GM23338 (cell line): ENCODE measurements at regions not wholly inside any gene's neighbourhood (a gene's known extent, or its start where the extent isn't known, plus 50 kb on each side); places are given as distances from the start of the nearest gene placed in this dataset.
A peak's percentile ranks its signal among the peaks of the same experiment; 100 is the strongest.

ENCODE experiments used
- ATAC-seq: fragments of 200-7000 bp; cut with Tn5 transposase; 3 replicates; pipeline ENCODE4 v1.9.1; 2020
- DNase-seq: peaks from one replicate; pipeline ENCODE4 v3.0.0-alpha.2; 2015; ENCODE audit warnings: low spot score
- H2AFZ ChIP-seq: fragments of 200-600 bp; sonication (generic); 2 replicates; pipeline ENCODE4 v1.8.0; 2016; ENCODE audit warnings: antibody characterized with exemption, mild to moderate bottlenecking, moderate library complexity
- H3F3A ChIP-seq: fragments of 200-600 bp; sonication (generic); replicated peaks from 2 replicates; pipeline ENCODE4 v1.8.0; 2017; ENCODE audit warnings: antibody characterized with exemption, mixed run types, low read depth
- H3K27ac ChIP-seq: fragments of 200-600 bp; sonication (generic); 2 replicates; pipeline ENCODE4 v1.6.1; 2016; ENCODE audit warnings: low read depth
- H3K27me3 ChIP-seq: fragments of 200-600 bp; sonication (generic); 2 replicates; pipeline ENCODE4 v1.8.0; 2016; ENCODE audit warnings: mild to moderate bottlenecking, mixed run types, moderate library complexity; ENCODE audit not compliant: insufficient read depth
- H3K36me3 ChIP-seq: fragments of 200-600 bp; sonication (generic); 2 replicates; pipeline ENCODE4 v1.8.0; 2016; ENCODE audit warnings: mild to moderate bottlenecking; ENCODE audit not compliant: insufficient read depth
- H3K4me1 ChIP-seq: fragments of 200-600 bp; sonication (generic); 2 replicates; pipeline ENCODE4 v1.8.0; 2016; ENCODE audit warnings: mild to moderate bottlenecking, moderate library complexity; ENCODE audit not compliant: insufficient read depth
- H3K4me2 ChIP-seq: fragments of 200-600 bp; sonication (generic); 2 replicates; pipeline ENCODE4 v1.7.1; 2017; ENCODE audit warnings: mixed run types
- H3K4me3 ChIP-seq: fragments of 200-600 bp; sonication (generic); 2 replicates; pipeline ENCODE4 v1.6.1; 2016; ENCODE audit warnings: mixed run types
- H3K79me2 ChIP-seq: fragments of 200-600 bp; sonication (generic); replicated peaks from 2 replicates; pipeline ENCODE4 v1.8.0; 2017; ENCODE audit warnings: mild to moderate bottlenecking; ENCODE audit not compliant: insufficient read depth
- H3K9me2 ChIP-seq: fragments of 200-600 bp; sonication (generic); 2 replicates; pipeline ENCODE4 v1.8.0; 2017; ENCODE audit not compliant: insufficient read depth
- H4K20me1 ChIP-seq: fragments of 200-600 bp; sonication (generic); replicated peaks from 2 replicates; pipeline ENCODE4 v1.8.0; 2017; ENCODE audit warnings: mild to moderate bottlenecking; ENCODE audit not compliant: insufficient read depth
- H3K27ac Mint-ChIP-seq: 2 replicates; pipeline ENCODE4 v1.8.0; 2020; ENCODE audit warnings: inconsistent platforms, mild to moderate bottlenecking, moderate library complexity, mixed read lengths
- H3K27me3 Mint-ChIP-seq: 3 replicates; pipeline ENCODE4 v1.8.0; 2022; ENCODE audit warnings: low read depth, mild to moderate bottlenecking, moderate library complexity, mixed read lengths, inconsistent platforms; ENCODE audit not compliant: insufficient read depth, poor library complexity
- H3K36me3 Mint-ChIP-seq: 3 replicates; pipeline ENCODE4 v1.8.0; 2021; ENCODE audit warnings: low read depth, mild to moderate bottlenecking, inconsistent platforms, moderate library complexity, mixed read lengths
- H3K4me1 Mint-ChIP-seq: 3 replicates; pipeline ENCODE4 v1.8.0; 2020; ENCODE audit warnings: mild to moderate bottlenecking, inconsistent platforms, mixed read lengths
- H3K4me3 Mint-ChIP-seq: 3 replicates; pipeline ENCODE4 v1.8.0; 2021; ENCODE audit warnings: moderate library complexity, mild to moderate bottlenecking, inconsistent platforms, mixed read lengths
- H3K9me3 Mint-ChIP-seq: 3 replicates; pipeline ENCODE4 v1.8.0; 2020; ENCODE audit warnings: moderate library complexity, mild to moderate bottlenecking, inconsistent platforms, mixed read lengths
- CTCF ChIP-seq, 2 experiments: fragments of 200-600 bp in 1 of 2; sonication (generic) in 1 of 2; conservative IDR thresholded peaks; 2 replicates each; pipeline versions ENCODE4 v1.5.1 to v1.6.1; 2016 to 2017; ENCODE audit warnings: antibody characterized with exemption in 2 of 2, low read depth in 2 of 2, mild to moderate bottlenecking in 2 of 2, moderate library complexity in 1 of 2
- STAT1 ChIP-seq: IDR thresholded peaks from one replicate; pipeline ENCODE4 v1.6.1; 2016; ENCODE audit warnings: antibody characterized with exemption; ENCODE audit not compliant: unreplicated experiment
- ZNF462 ChIP-seq: fragments of 250-450 bp; sonication (Bioruptor Pico); IDR thresholded peaks from 2 replicates; pipeline ENCODE4 v1.5.0; 2020; ENCODE audit warnings: mild to moderate bottlenecking, moderate library complexity

GRCh38 chr7:35520810-35521625, 173.9 kb downstream of the HERPUD2 start (continued):
- no peak for TF ChIP-seq ZNF462

DNA sequence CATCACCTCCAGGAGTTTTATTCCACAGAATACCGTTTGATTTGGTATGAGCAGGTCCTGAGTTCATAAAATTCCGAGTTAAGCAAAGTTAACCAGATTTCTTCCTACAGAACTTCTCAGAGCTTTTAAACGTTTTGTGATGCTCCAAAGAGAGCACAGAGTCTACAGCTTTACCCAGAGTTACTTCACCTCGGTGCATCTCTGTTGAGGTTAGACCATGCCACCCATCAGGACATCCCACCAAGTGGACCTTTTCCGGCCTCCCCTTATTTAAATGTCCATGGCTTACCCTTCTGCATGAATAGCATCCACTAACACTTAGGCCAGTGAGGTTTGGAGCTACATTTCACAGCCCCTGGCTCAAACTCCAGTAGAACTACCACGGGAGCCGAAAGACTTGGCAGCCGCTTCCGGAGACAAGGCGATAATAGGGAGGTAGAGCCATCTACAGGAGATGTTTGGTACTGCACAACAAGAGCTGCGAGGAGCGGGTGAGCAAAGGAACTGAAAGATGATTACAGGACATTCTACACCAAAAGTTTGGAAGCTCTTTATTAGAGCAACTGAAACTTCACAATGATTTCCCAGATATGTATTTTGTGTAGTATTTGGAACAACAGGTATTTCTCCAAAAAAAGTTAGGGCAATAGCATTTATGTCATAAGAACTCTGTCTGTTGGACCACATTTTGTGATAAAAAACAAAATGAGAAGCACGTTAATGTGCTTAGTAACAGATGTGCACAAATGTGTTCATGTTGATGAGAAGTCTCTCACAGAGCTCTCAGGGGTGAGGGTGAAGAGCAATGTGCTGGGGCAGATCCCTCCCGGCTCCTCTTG, 174.7 kb downstream of the HERPUD2 start:
- Mint-ChIP-seq H3K36me3 (no peaks in the 10 kb centered on the region), H3K27ac (no peak overlapping the region), H3K4me3 (no peak overlapping the region), H3K4me1 (no peaks in the 10 kb centered on the region), H3K9me3 (no peaks in the 10 kb centered on the region), H3K27me3 (peaks cover 3% of the 10 kb centered on the region)
- H3K4me2 ChIP-seq = no peak overlapping the region
- no peak overlapping the region for H2AFZ ChIP-seq
- H3K36me3 ChIP-seq = no peaks in the 10 kb centered on the region
- H3K27ac ChIP-seq = no peak overlapping the region
- H3K4me3 ChIP-seq = no peak overlapping the region
- H3K4me1 ChIP-seq = no peaks in the 10 kb centered on the region
- peak; percentile 87 for DNase-seq
- TF ChIP-seq STAT1 = no peak
- TF ChIP-seq CTCF (conservative IDR thresholded peaks at IDR 0.05; ENCODE audit: low read depth in 2 of 2) = peak; percentile 87 to 90
- no peaks in the 10 kb centered on the region for H3K79me2 ChIP-seq
- no peaks in the 10 kb centered on the region for H3K9me2 ChIP-seq
- H3K27me3 ChIP-seq = no peaks in the 10 kb centered on the region
- H4K20me1 ChIP-seq = no peaks in the 10 kb centered on the region
- peak; percentile 90 for ATAC-seq
- no peaks in the 10 kb centered on the region for H3F3A ChIP-seq
